ENCODE measurements at regions not wholly inside any gene's neighbourhood (a gene's known extent, or its start where the extent isn't known, plus 50 kb on each side); places are given as distances from the start of the nearest gene placed in this dataset.

- Mint-ChIP-seq H3K27ac (no peak overlapping the region), H3K4me1 (no peaks in the 10 kb centered on the region)
- no peak for ATAC-seq
These were observed 687.7 kb upstream of the POU3F2 start for GRCh38 chr6:98146656-98147055.

GRCh38 chr6:98156580-98156979 lies 677.8 kb upstream of the POU3F2 start:
- Mint-ChIP-seq H3K27ac (no peak overlapping the region), H3K27me3 (no peaks in the 10 kb centered on the region), H3K4me3 (no peak overlapping the region), H3K9me3 (peaks cover 16 to 35% of the 10 kb centered on the region in 2 donors), H3K4me1 (no peaks in the 10 kb centered on the region)
- ATAC-seq (no peak), DNase-seq (no peak)

More at GRCh38 chr6:98146656-98147055, 687.7 kb upstream of the POU3F2 start:
- no peak for DNase-seq
- Mint-ChIP-seq H3K9me3 (peaks cover 5 to 26% of the 10 kb centered on the region in 2 donors), H3K4me3 (no peak overlapping the region), H3K27me3 (no peaks in the 10 kb centered on the region)

DNA sequence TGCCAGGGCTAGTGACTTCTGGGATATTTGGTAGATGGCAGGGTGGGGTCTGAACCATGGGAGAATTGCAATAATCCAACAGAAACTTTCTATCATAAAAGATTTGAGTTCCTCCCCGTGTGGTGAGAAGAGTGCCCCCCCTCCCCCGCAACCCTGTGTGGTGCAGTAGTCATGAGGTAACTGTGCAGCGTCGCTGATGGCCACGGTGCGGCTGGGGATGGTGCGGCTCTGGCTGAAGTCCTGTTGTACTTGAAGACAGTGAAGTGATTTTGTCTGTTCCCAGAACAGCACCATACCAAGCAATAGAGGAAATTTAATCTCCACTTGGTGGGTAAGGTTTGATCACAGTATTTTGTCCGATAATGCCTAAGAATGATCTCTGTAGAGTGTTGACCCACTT lies 654.8 kb upstream of the POU3F2 start:
- Mint-ChIP-seq H3K27me3 (no peaks in the 10 kb centered on the region), H3K4me1 (no peaks in the 10 kb centered on the region), H3K27ac (no peak overlapping the region), H3K4me3 (no peak overlapping the region), H3K9me3 (peaks cover 0 to 12% of the 10 kb centered on the region in 2 donors)
- no peak for ATAC-seq
- no peak for DNase-seq

DNA sequence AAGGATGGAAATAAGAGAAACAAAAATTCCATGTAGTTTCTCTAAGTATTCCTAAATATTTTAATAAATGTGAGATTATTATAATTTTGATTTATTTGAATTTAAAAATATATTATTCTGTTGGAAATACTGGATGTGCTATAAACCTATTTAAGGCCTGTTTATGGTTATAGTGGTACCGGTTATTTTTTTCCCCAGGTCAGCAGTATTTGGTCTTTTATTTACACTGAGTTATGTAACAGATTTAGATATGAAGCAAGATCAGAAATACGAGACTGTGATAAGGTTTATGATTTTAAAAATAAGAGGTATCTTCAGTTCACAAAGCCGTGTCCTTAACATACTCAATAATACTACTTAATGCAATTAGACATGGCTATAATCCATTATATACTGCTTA lies 634.3 kb upstream of the POU3F2 start:
- Mint-ChIP-seq H3K4me1 (no peaks in the 10 kb centered on the region), H3K9me3 (peaks cover 4 to 6% of the 10 kb centered on the region in 2 donors), H3K27me3 (no peaks in the 10 kb centered on the region), H3K4me3 (no peak overlapping the region), H3K27ac (no peak overlapping the region)
- ATAC-seq: no peak
- DNase-seq: no peak

DNA sequence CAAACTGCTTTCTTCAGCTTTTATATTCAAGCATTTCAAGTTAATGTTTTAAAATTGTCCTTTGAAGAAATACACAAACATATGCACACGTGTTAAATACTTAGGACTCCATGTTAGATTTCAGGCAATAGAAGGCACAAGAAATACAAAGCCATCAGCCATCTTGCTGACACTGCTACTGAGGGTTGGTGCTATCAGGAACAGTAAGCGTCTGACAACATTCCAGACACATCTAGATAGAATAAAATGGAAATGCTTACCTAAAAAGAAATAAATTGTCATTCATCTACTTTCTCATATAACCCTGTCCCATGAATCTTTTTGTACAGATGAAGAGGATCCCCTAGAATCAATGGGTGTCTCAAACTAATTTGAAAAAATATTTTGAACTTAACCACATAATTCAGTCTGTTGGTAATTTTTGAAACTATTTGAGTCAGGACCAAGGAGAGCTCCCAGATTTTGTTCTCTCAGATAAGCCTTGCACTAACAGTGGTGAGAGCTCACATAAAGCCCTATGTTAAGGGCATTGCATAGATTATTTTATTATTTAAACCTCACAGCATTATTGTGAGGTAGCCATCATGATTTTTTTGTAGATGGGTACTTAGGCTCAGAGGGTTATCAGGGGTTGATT lies 631.1 kb upstream of the POU3F2 start:
- Mint-ChIP-seq H3K4me1 (no peaks in the 10 kb centered on the region), H3K27ac (no peak overlapping the region), H3K27me3 (no peaks in the 10 kb centered on the region), H3K4me3 (no peak overlapping the region), H3K9me3 (no peaks in the 10 kb centered on the region)
- ATAC-seq (no peak), DNase-seq (no peak)

GRCh38 chr6:98212468-98212867 lies 621.9 kb upstream of the POU3F2 start:
- Mint-ChIP-seq H3K27ac (no peak overlapping the region), H3K9me3 (no peaks in the 10 kb centered on the region), H3K4me3 (no peak overlapping the region), H3K4me1 (no peaks in the 10 kb centered on the region), H3K27me3 (no peaks in the 10 kb centered on the region)
- DNase-seq (no peak), ATAC-seq (no peak)

- no peaks in the 10 kb centered on the region for H3K27me3 Mint-ChIP-seq
- no peak for ATAC-seq
- H3K4me3 Mint-ChIP-seq: no peak overlapping the region
- H3K9me3 Mint-ChIP-seq: no peaks in the 10 kb centered on the region
- DNase-seq: no peak
- H3K4me1 Mint-ChIP-seq: no peaks in the 10 kb centered on the region
- H3K27ac Mint-ChIP-seq: no peak overlapping the region
These were observed 618.8 kb upstream of the POU3F2 start for GRCh38 chr6:98215531-98215930.

DNA sequence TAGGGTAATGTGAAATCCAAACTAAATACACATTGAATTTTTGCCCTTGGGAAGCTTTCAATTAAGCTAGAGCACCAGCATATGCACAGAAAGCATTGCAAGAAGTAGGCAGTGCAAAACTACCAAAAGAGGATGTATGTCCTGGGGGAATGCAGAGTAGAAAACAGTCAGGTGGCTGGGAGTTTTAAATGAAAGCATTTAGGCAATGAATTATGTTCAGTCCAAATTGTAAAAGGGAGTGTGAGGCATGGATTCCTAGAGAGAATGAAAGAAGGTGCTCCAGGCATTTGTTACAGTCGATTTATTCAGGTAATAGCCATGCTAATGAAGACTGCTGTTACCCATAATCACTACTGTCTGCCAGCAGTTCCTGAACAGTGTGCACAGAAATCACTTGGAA lies 604.1 kb upstream of the POU3F2 start:
- Mint-ChIP-seq H3K27me3 (no peaks in the 10 kb centered on the region), H3K27ac (no peak overlapping the region), H3K4me1 (no peaks in the 10 kb centered on the region), H3K9me3 (peaks cover 0 to 9% of the 10 kb centered on the region in 2 donors), H3K4me3 (no peak overlapping the region)
- no peak for ATAC-seq
- no peak for DNase-seq

DNA sequence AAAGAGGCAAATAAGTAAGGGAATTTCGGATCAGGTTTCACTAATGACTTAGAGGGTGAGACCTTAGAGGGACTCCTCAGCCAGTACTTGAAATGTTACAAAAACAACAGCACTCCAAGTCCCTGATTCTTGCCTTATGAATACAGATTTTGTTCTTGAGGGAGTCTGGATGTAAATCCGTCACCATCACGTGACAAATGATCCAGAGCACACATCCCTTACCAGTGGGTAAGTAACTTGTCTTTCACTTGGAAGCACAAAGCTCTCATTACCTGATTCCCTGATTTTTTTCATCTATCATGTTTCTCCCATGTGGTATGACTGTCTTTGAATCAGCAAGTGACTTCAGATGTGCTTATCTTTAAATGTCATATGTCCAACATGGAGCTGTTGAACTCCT lies 595.3 kb upstream of the POU3F2 start:
- Mint-ChIP-seq H3K4me3 (no peak overlapping the region), H3K27ac (no peak overlapping the region), H3K27me3 (no peaks in the 10 kb centered on the region), H3K4me1 (no peaks in the 10 kb centered on the region), H3K9me3 (peaks cover 4 to 15% of the 10 kb centered on the region in 2 donors)
- DNase-seq: no peak
- no peak for ATAC-seq

DNA sequence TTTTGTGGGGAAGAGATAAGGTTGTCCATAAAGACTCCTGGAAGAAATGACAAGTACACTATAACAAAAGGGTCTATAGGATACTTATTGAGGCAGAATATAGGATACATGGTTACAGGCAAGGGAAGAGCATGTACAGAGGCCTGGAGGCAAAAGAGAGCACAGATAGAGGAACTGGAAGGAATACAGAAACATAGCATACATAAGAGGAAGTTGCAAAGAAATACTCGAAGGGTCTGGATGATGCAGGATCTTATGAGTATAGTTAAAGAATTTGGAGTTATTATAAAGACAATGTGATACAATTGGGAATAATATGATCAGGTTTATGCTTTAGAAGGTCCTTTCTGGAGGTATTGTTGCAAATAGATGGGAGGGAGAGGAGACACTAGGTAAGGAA lies 592.7 kb upstream of the POU3F2 start:
- Mint-ChIP-seq H3K27ac (no peak overlapping the region), H3K4me1 (no peaks in the 10 kb centered on the region), H3K4me3 (no peak overlapping the region), H3K27me3 (no peaks in the 10 kb centered on the region), H3K9me3 (peaks cover 0 to 2% of the 10 kb centered on the region in 2 donors)
- ATAC-seq (no peak), DNase-seq (no peak)

DNA sequence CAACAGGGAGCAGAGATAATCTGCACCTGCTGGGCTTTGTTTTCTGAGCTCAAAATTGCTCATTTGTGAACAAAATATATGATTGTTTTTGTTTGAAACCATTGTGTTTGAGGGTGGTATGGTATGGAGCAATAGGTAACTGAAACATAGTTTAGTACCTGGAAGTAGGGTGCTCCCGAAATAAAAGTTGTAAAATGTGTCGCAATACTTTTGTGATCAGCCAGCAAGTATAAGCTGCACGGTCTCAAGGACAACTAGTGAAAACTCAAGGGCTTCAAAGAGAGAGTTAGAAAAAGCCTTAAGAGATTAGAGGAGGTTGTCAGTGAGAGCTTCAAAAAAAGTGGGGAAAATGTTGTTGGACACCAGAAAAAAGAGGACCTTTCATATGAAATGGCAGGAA lies 579.8 kb upstream of the POU3F2 start:
- Mint-ChIP-seq H3K4me3 (no peak overlapping the region), H3K27ac (no peak overlapping the region), H3K27me3 (no peaks in the 10 kb centered on the region), H3K9me3 (no peaks in the 10 kb centered on the region), H3K4me1 (no peaks in the 10 kb centered on the region)
- no peak for ATAC-seq
- no peak for DNase-seq

GRCh38 chr6:98260382-98260781 lies 574.0 kb upstream of the POU3F2 start:
- Mint-ChIP-seq H3K4me1 (no peaks in the 10 kb centered on the region), H3K27ac (no peak overlapping the region), H3K27me3 (no peaks in the 10 kb centered on the region), H3K4me3 (no peak overlapping the region), H3K9me3 (no peaks in the 10 kb centered on the region)
- DNase-seq (no peak), ATAC-seq (no peak)

DNA sequence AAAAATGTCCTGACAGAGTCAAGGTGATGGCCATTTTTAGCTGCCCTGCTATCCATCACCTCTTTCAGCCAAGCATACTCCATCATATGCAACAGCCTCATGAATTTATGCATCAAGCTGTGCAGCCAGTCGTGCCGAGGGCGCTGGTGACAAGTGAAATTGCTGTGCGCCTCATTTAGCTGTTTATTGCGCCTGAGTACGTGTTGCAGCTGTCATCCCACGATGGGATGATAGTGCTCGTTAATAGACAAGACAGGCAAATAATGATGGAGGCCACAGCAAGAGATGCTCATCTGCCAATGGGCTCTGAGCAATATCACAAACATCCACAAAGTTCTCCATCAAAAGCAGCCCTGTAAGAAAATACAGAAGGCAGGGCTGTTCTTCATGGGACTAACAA lies 562.3 kb upstream of the POU3F2 start:
- no peaks in the 10 kb centered on the region for H3K27me3 Mint-ChIP-seq
- H3K4me3 Mint-ChIP-seq: no peak overlapping the region
- no peak for ATAC-seq
- H3K4me1 Mint-ChIP-seq: no peaks in the 10 kb centered on the region
- H3K27ac Mint-ChIP-seq: no peak overlapping the region
- DNase-seq: no peak
- no peaks in the 10 kb centered on the region for H3K9me3 Mint-ChIP-seq

DNA sequence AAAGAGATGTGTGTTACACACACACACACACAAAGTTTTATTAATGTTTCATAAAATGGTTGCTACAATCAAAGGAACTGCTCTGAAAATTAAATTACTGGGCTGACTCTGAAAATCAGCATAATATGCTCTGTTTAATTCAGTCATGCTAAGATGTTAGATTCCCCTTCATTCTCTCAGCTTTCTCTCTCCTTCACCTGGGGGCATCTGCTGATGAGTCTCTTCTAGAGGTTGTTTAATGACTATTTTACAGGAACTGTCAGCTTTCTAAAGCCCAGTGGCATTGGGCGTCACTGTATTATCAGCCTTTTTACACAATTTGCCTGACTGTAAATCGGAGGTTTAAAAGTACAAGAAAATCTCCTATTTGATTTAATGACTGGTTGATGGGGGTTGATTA lies 559.7 kb upstream of the POU3F2 start:
- no peak for DNase-seq

GRCh38 chr6:98280492-98280891 lies 553.9 kb upstream of the POU3F2 start:
- Mint-ChIP-seq H3K4me1 (no peaks in the 10 kb centered on the region), H3K27ac (no peak overlapping the region), H3K9me3 (no peaks in the 10 kb centered on the region), H3K27me3 (no peaks in the 10 kb centered on the region), H3K4me3 (no peak overlapping the region)
- DNase-seq: no peak
- ATAC-seq: no peak

More for the DNA sequence above, 559.7 kb upstream of the POU3F2 start:
- H3K9me3 Mint-ChIP-seq: no peaks in the 10 kb centered on the region
- H3K4me3 Mint-ChIP-seq: no peak overlapping the region
- H3K27me3 Mint-ChIP-seq: no peaks in the 10 kb centered on the region
- ATAC-seq: no peak
- no peaks in the 10 kb centered on the region for H3K4me1 Mint-ChIP-seq
- no peak overlapping the region for H3K27ac Mint-ChIP-seq

GRCh38 chr6:98286620-98287019 lies 547.8 kb upstream of the POU3F2 start:
- Mint-ChIP-seq H3K27me3 (no peaks in the 10 kb centered on the region), H3K4me1 (no peaks in the 10 kb centered on the region)
- DNase-seq: no peak

DNA sequence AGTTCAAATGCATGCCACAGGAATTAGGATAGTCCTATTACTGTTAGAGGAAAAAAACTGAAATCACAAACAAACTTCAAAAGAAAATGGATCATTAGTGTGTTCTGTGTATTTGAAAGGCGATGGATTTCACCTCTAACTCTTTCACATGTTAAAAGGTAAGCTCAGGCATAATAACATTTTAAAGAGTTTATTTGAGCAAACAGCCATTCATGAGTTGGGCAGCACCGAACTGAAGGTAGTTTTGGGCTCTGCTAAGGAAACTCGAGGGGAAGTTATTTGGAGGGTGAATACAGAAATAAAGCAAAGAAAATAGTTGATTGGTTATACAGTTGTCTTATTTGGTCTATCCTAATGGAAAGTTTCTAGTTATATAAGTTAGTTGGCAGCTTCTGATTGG lies 546.5 kb upstream of the POU3F2 start:
- no peaks in the 10 kb centered on the region for H3K27me3 Mint-ChIP-seq
- H3K27ac Mint-ChIP-seq: no peak overlapping the region
- no peak for ATAC-seq
- H3K4me1 Mint-ChIP-seq: no peaks in the 10 kb centered on the region
- no peak for DNase-seq
- peaks cover 0 to 9% of the 10 kb centered on the region in 2 donors for H3K9me3 Mint-ChIP-seq
- no peak overlapping the region for H3K4me3 Mint-ChIP-seq

More at GRCh38 chr6:98286620-98287019, 547.8 kb upstream of the POU3F2 start:
- Mint-ChIP-seq H3K4me3 (no peak overlapping the region), H3K27ac (no peak overlapping the region), H3K9me3 (peaks cover 0 to 2% of the 10 kb centered on the region in 2 donors)
- ATAC-seq: no peak

All from stimulated activated naive CD8-positive, alpha-beta T cell treated with anti-CD3 and anti-CD28 coated beads, Interleukin-15, amount 100 ng/mL, for 72 hours (primary cell).